ENCODE measurements at regions not wholly inside any gene's neighbourhood (a gene's known extent, or its start where the extent isn't known, plus 50 kb on each side); places are given as distances from the start of the nearest gene placed in this dataset.

DNA sequence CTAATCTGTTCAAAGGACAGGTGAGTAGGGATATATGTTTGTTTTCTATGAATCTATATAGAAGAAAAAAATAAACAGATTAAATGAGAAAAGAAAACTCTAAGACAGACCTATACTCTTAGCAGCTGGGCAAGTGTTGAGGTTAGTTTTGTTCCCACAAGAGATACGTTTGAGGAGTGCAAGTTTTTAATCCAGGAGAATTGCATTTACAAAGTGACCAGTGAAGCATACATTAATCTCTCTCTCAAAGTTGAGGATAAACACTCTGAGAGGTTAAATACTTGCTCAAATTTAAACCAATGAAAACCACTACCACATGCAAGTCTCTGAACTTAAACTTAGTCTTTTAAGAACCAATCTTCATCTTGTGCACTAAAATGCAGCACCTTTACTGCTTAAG is 930.5 kb upstream of the MIR17HG start:
- Histone ChIP-seq H3K4me3 (no peak overlapping the region), H3K9me3 (no peaks in the 10 kb centered on the region), H3K27ac (no peak overlapping the region), H3K27me3 (no peaks in the 10 kb centered on the region), H3K4me1 (no peaks in the 10 kb centered on the region), H3K36me3 (no peaks in the 10 kb centered on the region)
- no peak for DNase-seq (ENCODE audit: low spot score)
- TF ChIP-seq, protein P1, sequence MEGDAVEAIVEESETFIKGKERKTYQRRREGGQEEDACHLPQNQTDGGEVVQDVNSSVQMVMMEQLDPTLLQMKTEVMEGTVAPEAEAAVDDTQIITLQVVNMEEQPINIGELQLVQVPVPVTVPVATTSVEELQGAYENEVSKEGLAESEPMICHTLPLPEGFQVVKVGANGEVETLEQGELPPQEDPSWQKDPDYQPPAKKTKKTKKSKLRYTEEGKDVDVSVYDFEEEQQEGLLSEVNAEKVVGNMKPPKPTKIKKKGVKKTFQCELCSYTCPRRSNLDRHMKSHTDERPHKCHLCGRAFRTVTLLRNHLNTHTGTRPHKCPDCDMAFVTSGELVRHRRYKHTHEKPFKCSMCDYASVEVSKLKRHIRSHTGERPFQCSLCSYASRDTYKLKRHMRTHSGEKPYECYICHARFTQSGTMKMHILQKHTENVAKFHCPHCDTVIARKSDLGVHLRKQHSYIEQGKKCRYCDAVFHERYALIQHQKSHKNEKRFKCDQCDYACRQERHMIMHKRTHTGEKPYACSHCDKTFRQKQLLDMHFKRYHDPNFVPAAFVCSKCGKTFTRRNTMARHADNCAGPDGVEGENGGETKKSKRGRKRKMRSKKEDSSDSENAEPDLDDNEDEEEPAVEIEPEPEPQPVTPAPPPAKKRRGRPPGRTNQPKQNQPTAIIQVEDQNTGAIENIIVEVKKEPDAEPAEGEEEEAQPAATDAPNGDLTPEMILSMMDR (IDR thresholded peaks at IDR 0.05): no peak

GRCh38 chr13:90420683-90421082 is 926.8 kb upstream of the MIR17HG start:
- H3K4me1 ChIP-seq: no peaks in the 10 kb centered on the region
- DNase-seq (ENCODE audit: low spot score): no peak
- H3K27me3 ChIP-seq: no peaks in the 10 kb centered on the region
- H3K27ac ChIP-seq: no peak overlapping the region
- H3K9me3 ChIP-seq: no peaks in the 10 kb centered on the region
- H3K36me3 ChIP-seq: no peaks in the 10 kb centered on the region
- TF ChIP-seq, protein P1 (IDR thresholded peaks at IDR 0.05): no peak
- H3K4me3 ChIP-seq: no peak overlapping the region

DNA sequence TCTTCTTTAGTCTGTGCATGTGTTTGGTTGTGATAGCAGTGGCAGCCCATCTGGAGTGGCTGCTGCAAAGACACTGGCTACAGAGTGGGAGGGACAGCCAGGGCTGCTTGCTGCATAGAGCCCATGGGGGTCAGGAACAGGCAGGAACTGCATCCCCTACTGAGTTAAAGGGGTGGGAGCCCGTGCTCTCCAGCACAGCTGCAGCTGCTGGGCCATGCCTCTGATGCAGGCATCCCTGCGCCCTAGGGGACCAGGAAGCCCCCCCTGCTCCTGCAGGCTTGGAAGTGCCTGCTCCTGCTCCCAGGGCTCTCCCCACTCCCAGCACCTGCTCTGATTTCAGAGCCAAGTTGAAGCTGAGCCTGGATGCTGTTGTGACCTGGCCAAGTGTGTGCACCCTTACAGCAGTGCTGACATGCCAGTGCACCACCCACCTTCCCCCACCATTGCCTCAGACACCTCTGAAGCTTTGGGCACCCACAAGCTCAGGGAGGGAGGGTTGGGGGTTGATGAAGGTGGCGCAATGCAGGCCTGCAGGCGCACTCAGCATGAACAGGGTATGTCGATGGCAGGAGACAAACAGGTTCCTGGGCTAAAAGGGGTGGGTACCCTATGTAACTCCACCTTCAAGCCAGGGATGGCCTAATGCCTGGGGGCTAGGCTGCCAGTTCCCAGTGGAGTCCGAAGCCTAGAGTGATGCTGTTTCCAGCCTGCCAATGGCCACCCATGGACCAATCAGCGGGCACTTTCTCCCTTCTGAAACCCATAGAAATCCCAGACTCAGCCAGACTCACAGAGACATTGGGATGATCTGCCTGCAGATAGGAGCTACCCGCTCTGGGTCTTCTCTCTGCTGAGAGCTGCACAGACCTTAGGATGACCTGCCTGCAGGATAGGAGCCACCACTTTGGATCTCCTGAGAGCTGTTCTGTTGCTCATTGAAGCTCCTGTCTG is 919.9 kb upstream of the MIR17HG start:
- TF ChIP-seq, protein P1 (IDR thresholded peaks at IDR 0.05): no peak
- no peaks in the 10 kb centered on the region for H3K4me1 ChIP-seq
- no peaks in the 10 kb centered on the region for H3K9me3 ChIP-seq
- no peak overlapping the region for H3K27ac ChIP-seq
- no peaks in the 10 kb centered on the region for H3K27me3 ChIP-seq
- H3K4me3 ChIP-seq: no peak overlapping the region
- no peaks in the 10 kb centered on the region for H3K36me3 ChIP-seq
- DNase-seq (ENCODE audit: low spot score): no peak

DNA sequence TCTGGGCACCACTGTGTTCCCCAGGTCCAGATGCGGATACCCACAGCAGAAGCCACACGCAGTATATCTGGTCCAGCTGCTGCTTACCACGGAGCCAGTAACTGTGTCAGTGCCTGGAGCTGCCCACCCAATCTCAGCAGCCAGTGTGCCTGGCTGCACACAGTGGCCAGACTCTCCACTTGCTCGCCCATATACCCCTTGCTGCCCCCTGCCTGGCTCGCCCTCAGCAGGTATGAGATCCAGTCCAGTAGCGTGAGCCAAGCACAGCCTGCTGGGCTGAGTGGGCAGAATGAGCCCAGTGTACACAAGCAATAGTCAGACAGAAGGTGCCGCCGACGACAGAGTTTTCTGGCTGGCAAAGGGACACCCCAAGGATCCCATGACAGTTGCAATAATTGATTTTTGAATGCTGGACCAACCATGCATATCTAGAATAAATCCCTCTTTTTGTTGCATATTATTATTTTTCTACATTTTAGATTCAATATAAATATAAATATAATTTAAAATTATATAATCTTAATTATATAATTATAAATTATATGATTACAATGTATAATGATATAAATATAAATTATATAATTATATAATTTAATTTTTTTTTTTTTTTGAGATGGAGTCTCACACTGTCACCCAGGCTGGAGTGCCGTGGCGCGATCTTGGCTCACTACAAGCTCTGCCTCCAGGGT is 918.8 kb upstream of the MIR17HG start:
- TF ChIP-seq, protein P1 (IDR thresholded peaks at IDR 0.05): no peak
- H3K4me3 ChIP-seq: no peak overlapping the region
- DNase-seq (ENCODE audit: low spot score): peak; percentile 53

DNA sequence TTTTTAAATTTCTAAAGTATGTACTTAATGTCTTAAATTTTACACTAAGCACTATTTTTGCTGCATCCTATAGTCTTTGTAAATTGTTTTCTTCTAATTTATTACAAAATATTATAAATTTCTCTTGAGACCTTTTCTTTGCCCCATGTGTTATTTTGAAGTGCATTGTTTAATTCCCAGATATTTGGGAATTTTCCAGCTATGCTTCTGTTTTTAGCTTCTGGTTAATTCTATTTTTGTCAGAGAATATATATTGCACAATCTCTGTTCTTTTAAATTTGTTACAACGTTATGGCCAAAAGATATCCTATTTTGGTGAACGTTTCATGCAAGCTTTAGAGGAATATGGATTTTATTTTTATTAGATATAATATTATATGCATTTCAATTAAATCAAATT is 917.4 kb upstream of the MIR17HG start:
- no peak for DNase-seq (ENCODE audit: low spot score)
- no peaks in the 10 kb centered on the region for H3K4me1 ChIP-seq

More for the DNA sequence above, 918.8 kb upstream of the MIR17HG start:
- H3K9me3 ChIP-seq: no peaks in the 10 kb centered on the region
- no peaks in the 10 kb centered on the region for H3K36me3 ChIP-seq
- no peak overlapping the region for H3K27ac ChIP-seq
- H3K27me3 ChIP-seq: no peaks in the 10 kb centered on the region
- no peaks in the 10 kb centered on the region for H3K4me1 ChIP-seq

More for the DNA sequence above, 917.4 kb upstream of the MIR17HG start:
- H3K27me3 ChIP-seq: no peaks in the 10 kb centered on the region
- no peaks in the 10 kb centered on the region for H3K9me3 ChIP-seq
- TF ChIP-seq, protein P1 (IDR thresholded peaks at IDR 0.05): no peak
- no peak overlapping the region for H3K4me3 ChIP-seq
- H3K27ac ChIP-seq: no peak overlapping the region
- no peaks in the 10 kb centered on the region for H3K36me3 ChIP-seq

Data from right atrium auricular region (tissue), 2 donors.